Astrocyte (in vitro differentiated cells and primary cell): ENCODE measurements at regions not wholly inside any gene's neighbourhood (a gene's known extent, or its start where the extent isn't known, plus 50 kb on each side); places are given as distances from the start of the nearest gene placed in this dataset.

Experiments
- DNase-seq: peaks from one replicate; pipeline ENCODE4 v3.0.0-alpha.2; 2010; ENCODE audit warnings: low read depth
- FAIRE-seq: peaks from 2 replicates; lab custom pipeline; 2011; peaks lifted over from hg19 to GRCh38; lab: Jason Lieb, UNC
- H2AFZ ChIP-seq: 2 replicates; pipeline ENCODE4 v1.6.0; 2012; ENCODE audit warnings: low read depth, low read length, inconsistent platforms
- H3K27ac ChIP-seq: 2 replicates; pipeline ENCODE4 v1.5.1; 2011; ENCODE audit warnings: low read depth, low read length, inconsistent platforms
- H3K27me3 ChIP-seq: 2 replicates; pipeline ENCODE4 v1.6.0; 2011; ENCODE audit warnings: low read length, inconsistent platforms; ENCODE audit not compliant: insufficient read depth
- H3K36me3 ChIP-seq: 2 replicates; pipeline ENCODE4 v1.5.1; 2011; ENCODE audit warnings: low read length, inconsistent platforms; ENCODE audit not compliant: insufficient read depth
- H3K4me1 ChIP-seq: 2 replicates; pipeline ENCODE4 v1.5.1; 2011; ENCODE audit warnings: low read length, inconsistent platforms; ENCODE audit not compliant: insufficient read depth
- H3K4me2 ChIP-seq: 2 replicates; pipeline ENCODE4 v1.6.0; 2012; ENCODE audit warnings: low read length, inconsistent platforms
- H3K4me3 ChIP-seq: 2 replicates; pipeline ENCODE4 v1.5.1; 2011; ENCODE audit warnings: low read depth, mild to moderate bottlenecking, low read length, inconsistent platforms; ENCODE audit not compliant: insufficient read depth
- H3K79me2 ChIP-seq: 2 replicates; pipeline ENCODE4 v1.6.0; 2012; ENCODE audit warnings: mild to moderate bottlenecking, low read length, inconsistent platforms; ENCODE audit not compliant: insufficient read depth
- H3K9ac ChIP-seq: 2 replicates; pipeline ENCODE4 v1.6.0; 2012; ENCODE audit warnings: mild to moderate bottlenecking, low read length, inconsistent platforms
- H3K9me3 ChIP-seq: 2 replicates; pipeline ENCODE4 v1.5.1; 2012; ENCODE audit warnings: low read depth, mild to moderate bottlenecking, low read length, inconsistent platforms; ENCODE audit not compliant: insufficient read depth
- H4K20me1 ChIP-seq: 2 replicates; pipeline ENCODE4 v1.6.0; 2012; ENCODE audit warnings: low read length, inconsistent platforms; ENCODE audit not compliant: insufficient read depth
- H3K27ac Mint-ChIP-seq: one replicate; pipeline ENCODE4 v1.8.0; 2021; ENCODE audit warnings: mild to moderate bottlenecking, mixed read lengths; ENCODE audit not compliant: unreplicated experiment
- H3K27me3 Mint-ChIP-seq: one replicate; pipeline ENCODE4 v1.8.0; 2021; ENCODE audit warnings: low read depth, mixed read lengths; ENCODE audit not compliant: unreplicated experiment
- H3K36me3 Mint-ChIP-seq: one replicate; pipeline ENCODE4 v1.8.0; 2021; ENCODE audit warnings: low read depth, mixed read lengths; ENCODE audit not compliant: unreplicated experiment
- H3K4me1 Mint-ChIP-seq: one replicate; pipeline ENCODE4 v1.8.0; 2021; ENCODE audit warnings: low read depth, mixed read lengths; ENCODE audit not compliant: unreplicated experiment
- H3K4me3 Mint-ChIP-seq: one replicate; pipeline ENCODE4 v1.8.0; 2021; ENCODE audit warnings: mild to moderate bottlenecking, moderate library complexity, mixed read lengths; ENCODE audit not compliant: unreplicated experiment
- H3K9me3 Mint-ChIP-seq: one replicate; pipeline ENCODE4 v1.8.0; 2021; ENCODE audit warnings: mild to moderate bottlenecking, mixed read lengths; ENCODE audit not compliant: unreplicated experiment
- CTCF ChIP-seq: IDR thresholded peaks from 2 replicates; pipeline ENCODE4 v1.5.1; 2011; ENCODE audit warnings: low read depth, mild to moderate bottlenecking, inconsistent platforms, low read length, moderate library complexity; ENCODE audit not compliant: insufficient read depth
- EZH2 ChIP-seq: IDR thresholded peaks from 2 replicates; pipeline ENCODE4 v1.6.1; 2012; ENCODE audit warnings: mild to moderate bottlenecking, low read length, inconsistent platforms; ENCODE audit not compliant: insufficient read depth

DNA sequence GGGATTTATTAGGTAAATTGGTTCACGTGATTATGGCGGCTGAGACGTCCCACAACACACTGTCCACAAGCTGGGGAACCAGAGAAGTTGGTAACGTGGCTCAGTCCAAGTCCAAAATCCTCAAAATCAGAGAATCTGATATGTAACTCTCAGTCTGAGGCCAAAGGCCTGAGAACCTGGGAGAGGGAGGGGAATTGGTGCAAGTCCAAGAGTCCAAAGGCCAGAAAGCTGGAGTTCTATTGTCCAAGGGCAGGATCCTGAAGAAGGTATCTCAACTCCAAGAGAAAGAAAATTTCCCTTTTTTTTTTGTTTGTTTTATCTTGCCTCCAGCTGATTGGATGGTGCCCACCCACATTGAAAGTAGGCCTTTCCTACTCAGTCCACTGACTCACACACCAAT lies 83.8 kb downstream of the PRDM9 start:
- TF ChIP-seq EZH2 (no peak), CTCF (no peak)
- H3K9me3 ChIP-seq: no peaks in the 10 kb centered on the region
- no peak overlapping the region for H3K27ac Mint-ChIP-seq
- H2AFZ ChIP-seq: no peak overlapping the region
- no peaks in the 10 kb centered on the region for H3K79me2 ChIP-seq
- no peak overlapping the region for H3K4me2 ChIP-seq
- no peaks in the 10 kb centered on the region for H3K36me3 ChIP-seq
- H3K9me3 Mint-ChIP-seq: no peaks in the 10 kb centered on the region
- no peaks in the 10 kb centered on the region for H3K27me3 ChIP-seq
- no peaks in the 10 kb centered on the region for H3K4me1 ChIP-seq
- no peaks in the 10 kb centered on the region for H3K4me1 Mint-ChIP-seq
- no peak overlapping the region for H3K4me3 Mint-ChIP-seq
- DNase-seq: no peak
- no peaks in the 10 kb centered on the region for H4K20me1 ChIP-seq
- H3K36me3 Mint-ChIP-seq: no peaks in the 10 kb centered on the region
- FAIRE-seq: no peak
- H3K9ac ChIP-seq: no peak overlapping the region
- H3K27ac ChIP-seq: no peak overlapping the region
- H3K27me3 Mint-ChIP-seq: no peaks in the 10 kb centered on the region
- H3K4me3 ChIP-seq: no peak overlapping the region

DNA sequence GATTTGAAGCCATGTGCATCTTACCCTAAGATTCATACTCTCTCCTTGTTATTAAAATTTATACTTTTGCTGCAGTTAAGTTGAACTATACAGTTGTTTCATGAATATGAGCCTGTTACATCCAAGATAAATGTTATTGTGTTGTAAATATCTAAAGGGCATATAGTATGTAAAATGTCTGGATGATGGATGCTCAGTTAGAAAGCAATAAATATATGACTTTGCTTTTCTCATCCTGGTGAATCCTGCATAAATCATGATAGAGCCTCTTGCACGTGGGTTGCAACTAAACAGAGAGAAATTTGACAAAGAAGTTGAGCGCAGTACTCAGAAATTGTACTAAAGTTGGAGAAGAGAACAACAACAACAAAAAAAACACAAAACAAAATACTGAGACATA lies 99.5 kb downstream of the PRDM9 start:
- Mint-ChIP-seq H3K27me3 (no peaks in the 10 kb centered on the region), H3K27ac (no peak overlapping the region), H3K9me3 (peaks cover 3% of the 10 kb centered on the region), H3K4me1 (no peaks in the 10 kb centered on the region), H3K4me3 (no peak overlapping the region), H3K36me3 (no peaks in the 10 kb centered on the region)
- no peak for FAIRE-seq
- Histone ChIP-seq H3K27ac (no peak overlapping the region), H3K9ac (no peak overlapping the region), H3K9me3 (no peaks in the 10 kb centered on the region), H3K36me3 (no peaks in the 10 kb centered on the region), H3K4me2 (no peak overlapping the region), H3K27me3 (no peaks in the 10 kb centered on the region), H4K20me1 (no peaks in the 10 kb centered on the region), H3K4me3 (no peak overlapping the region), H3K79me2 (no peaks in the 10 kb centered on the region), H3K4me1 (no peaks in the 10 kb centered on the region), H2AFZ (no peak overlapping the region)
- DNase-seq: no peak
- TF ChIP-seq CTCF (no peak), EZH2 (no peak)

DNA sequence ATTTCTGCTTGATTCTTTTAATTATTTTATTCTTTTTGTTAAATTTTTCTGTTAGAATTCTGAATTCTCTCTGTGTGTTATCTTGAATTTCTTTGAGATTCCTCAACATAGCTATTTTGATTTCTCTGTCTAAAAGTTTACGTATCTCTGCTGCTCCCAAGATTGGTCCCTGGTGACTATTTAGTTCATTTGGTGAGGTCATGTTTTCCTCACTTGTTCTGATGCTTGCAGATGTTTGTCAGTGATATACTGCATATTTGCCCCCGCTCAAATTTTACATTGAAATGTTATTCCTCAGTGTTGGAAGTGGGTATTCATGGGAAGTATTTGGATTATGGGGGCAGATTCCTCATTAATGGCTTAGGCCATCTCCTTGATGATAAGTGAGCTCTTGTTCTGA lies 105.3 kb downstream of the PRDM9 start:
- H4K20me1 ChIP-seq: no peaks in the 10 kb centered on the region
- Mint-ChIP-seq H3K36me3 (no peaks in the 10 kb centered on the region), H3K27me3 (no peaks in the 10 kb centered on the region), H3K9me3 (peaks cover 7% of the 10 kb centered on the region), H3K4me3 (no peak overlapping the region), H3K27ac (no peak overlapping the region), H3K4me1 (no peaks in the 10 kb centered on the region)
- H3K4me1 ChIP-seq: no peaks in the 10 kb centered on the region
- no peaks in the 10 kb centered on the region for H3K27me3 ChIP-seq
- no peak overlapping the region for H3K4me2 ChIP-seq
- no peak for DNase-seq
- no peaks in the 10 kb centered on the region for H3K36me3 ChIP-seq
- no peaks in the 10 kb centered on the region for H3K9me3 ChIP-seq
- H3K9ac ChIP-seq: no peak overlapping the region
- H3K27ac ChIP-seq: no peak overlapping the region
- H3K4me3 ChIP-seq: no peak overlapping the region
- FAIRE-seq: no peak
- H2AFZ ChIP-seq: no peak overlapping the region
- TF ChIP-seq EZH2 (no peak), CTCF (no peak)
- no peaks in the 10 kb centered on the region for H3K79me2 ChIP-seq
